B cell (primary cell): ENCODE measurements at regions not wholly inside any gene's neighbourhood (a gene's known extent, or its start where the extent isn't known, plus 50 kb on each side); places are given as distances from the start of the nearest gene placed in this dataset.

Experiments used
- ATAC-seq: fragments of 200-7000 bp; cut with Tn5 transposase; one replicate; pipeline ENCODE4 v1.10.0; 2021; ENCODE audit warnings: low read depth, mild to moderate bottlenecking, moderate number of reproducible peaks, moderate library complexity
- CTCF ChIA-PET: fragments of 350-600 bp; sonication (Branson Sonifier 250); formaldehyde crosslinking; loops from one replicate; lab custom pipeline; 2021; ENCODE audit warnings: antibody characterized with exemption, inconsistent platforms; lab: Charles Lee
- POLR2A ChIA-PET: fragments of 350-600 bp; sonication (Branson Sonifier 250); formaldehyde crosslinking; loops from one replicate; lab custom pipeline; 2021; ENCODE audit warnings: antibody characterized with exemption; lab: Charles Lee
- DNase-seq: peaks from one replicate; pipeline ENCODE4 v3.0.0; 2013
- H2AFZ ChIP-seq: 2 replicates; pipeline ENCODE4 v1.6.1; 2012; ENCODE audit warnings: mild to moderate bottlenecking, low read depth, low read length; ENCODE audit not compliant: insufficient read depth, poor library complexity, severe bottlenecking
- H3K27ac ChIP-seq, 2 donors: 1 replicate in 1 of 2; 2 replicates in 1 of 2; pipeline ENCODE4 v1.5.1; 2012 to 2013; ENCODE audit warnings: low read length in 2 of 2, mild to moderate bottlenecking in 2 of 2, moderate library complexity in 1 of 2
- H3K27me3 ChIP-seq, 4 experiments: fragments of 200-600 bp in 1 of 4; sonication (generic) in 1 of 4; replicated peaks in 1 of 4; 1 replicate in 2 of 4; 2 replicates in 2 of 4; pipeline versions ENCODE4 v1.6.1 to v1.7.0; 2013 to 2016; ENCODE audit warnings: low read length in 3 of 4, mild to moderate bottlenecking in 2 of 4, mixed read lengths in 1 of 4, moderate library complexity in 1 of 4; ENCODE audit not compliant: insufficient read depth in 4 of 4, control insufficient read depth in 3 of 4; ENCODE audit errors: control extremely low read depth in 1 of 4
- H3K36me3 ChIP-seq, 2 experiments: replicated peaks in 1 of 2; 1 replicate in 1 of 2; 2 replicates in 1 of 2; pipeline versions ENCODE4 v1.6.1 to v1.7.1; 2013; ENCODE audit warnings: low read length in 1 of 2; ENCODE audit not compliant: insufficient read depth in 2 of 2, control insufficient read depth in 1 of 2; ENCODE audit errors: control extremely low read depth in 1 of 2, extremely low read depth in 1 of 2
- H3K4me1 ChIP-seq, 2 donors: fragments of 200-600 bp in 1 of 2; sonication (generic) in 1 of 2; 1 replicate in 1 of 2; 2 replicates in 1 of 2; pipeline versions ENCODE4 v1.5.1 to v1.6.1; 2013 to 2017; ENCODE audit warnings: low read length in 2 of 2; ENCODE audit not compliant: control insufficient read depth in 2 of 2, insufficient read depth in 2 of 2
- H3K4me2 ChIP-seq: replicated peaks from 2 replicates; pipeline ENCODE3; 2012; ENCODE audit warnings: mild to moderate bottlenecking, low read depth, low read length; ENCODE audit not compliant: poor library complexity, severe bottlenecking
- H3K4me3 ChIP-seq, 5 experiments: fragments of 200-600 bp in 1 of 5; sonication (generic) in 1 of 5; 1 replicate in 3 of 5; 2 replicates in 2 of 5; pipeline versions ENCODE4 v1.5.1 to v1.7.0; 2011 to 2016; ENCODE audit warnings: low read length in 4 of 5, mild to moderate bottlenecking in 4 of 5, low read depth in 2 of 5, control low read depth in 1 of 5, moderate library complexity in 1 of 5; ENCODE audit not compliant: insufficient read depth in 1 of 5; ENCODE audit errors: control extremely low read depth in 1 of 5, extremely low read depth in 1 of 5
- H3K79me2 ChIP-seq: fragments of 200-600 bp; sonication (generic); one replicate; pipeline ENCODE4 v1.6.0; 2016; ENCODE audit warnings: low read length; ENCODE audit not compliant: control insufficient read depth, insufficient read depth
- H3K9ac ChIP-seq: fragments of 200-600 bp; sonication (generic); 2 replicates; pipeline ENCODE4 v1.6.1; 2017; ENCODE audit warnings: mild to moderate bottlenecking, low read length, moderate library complexity
- H3K9me3 ChIP-seq, 3 donors: one replicate each; pipeline versions ENCODE4 v1.6.1 to v1.7.1; 2013; ENCODE audit warnings: low read length in 2 of 3; ENCODE audit not compliant: control insufficient read depth in 2 of 3, insufficient read depth in 1 of 3; ENCODE audit errors: control extremely low read depth in 1 of 3
- H4K20me1 ChIP-seq: 2 replicates; pipeline ENCODE4 v1.6.0; 2012; ENCODE audit warnings: mild to moderate bottlenecking, low read length; ENCODE audit not compliant: insufficient read depth, control insufficient read depth, poor library complexity, severe bottlenecking
- H3K27ac Mint-ChIP-seq: one replicate; pipeline ENCODE4 v1.8.0; 2021; ENCODE audit warnings: mixed read lengths
- H3K27me3 Mint-ChIP-seq: one replicate; pipeline ENCODE4 v1.8.0; 2021; ENCODE audit warnings: mixed read lengths
- H3K4me1 Mint-ChIP-seq: one replicate; pipeline ENCODE4 v1.8.0; 2021; ENCODE audit warnings: mixed read lengths
- H3K4me3 Mint-ChIP-seq: one replicate; pipeline ENCODE4 v1.8.0; 2021; ENCODE audit warnings: mixed read lengths
- H3K9me3 Mint-ChIP-seq: one replicate; pipeline ENCODE4 v1.8.0; 2022; ENCODE audit warnings: mixed read lengths; ENCODE audit not compliant: insufficient read depth
- EZH2 ChIP-seq: IDR thresholded peaks from 2 replicates; pipeline ENCODE4 v1.6.1; 2012; ENCODE audit warnings: borderline replicate concordance, low read depth, mild to moderate bottlenecking, moderate library complexity, low read length; ENCODE audit not compliant: insufficient read depth, poor library complexity, severe bottlenecking
- WGBS: methylation state at CpG from one replicate; pipeline ENCODE4 v1.1.5; 2013; ENCODE audit warnings: missing lambda C conversion rate; ENCODE audit not compliant: insufficient coverage; 5-methylcytosine and 5-hydroxymethylcytosine counted together
- intact Hi-C: fragments of 100-400 bp; cut with micrococcal nuclease; formaldehyde crosslinking; loops from one replicate; pipeline ENCODE4 v1.10.0; 2022
- TF ChIP-seq, protein P1 (sequence below): fragments of 200-600 bp; IDR thresholded peaks from one replicate; pipeline ENCODE4 v1.8.0; 2022; ENCODE audit warnings: antibody characterized with exemption, mild to moderate bottlenecking

- no peaks in the 10 kb centered on the region for H3K9me3 ChIP-seq
- intact Hi-C loops, result no loop called here
- no peaks in the 10 kb centered on the region for H3K4me1 ChIP-seq
- no peak overlapping the region for H3K27ac ChIP-seq
- no CpG with 5 or more reads among the region's 1 CpG for WGBS
- H3K79me2 ChIP-seq, result no peaks in the 10 kb centered on the region
- Mint-ChIP-seq H3K27ac (no peak overlapping the region), H3K4me1 (no peaks in the 10 kb centered on the region), H3K9me3 (no peaks in the 10 kb centered on the region), H3K4me3 (no peak overlapping the region), H3K27me3 (no peaks in the 10 kb centered on the region)
- H3K4me3 ChIP-seq, result no peak overlapping the region
- no peak overlapping the region for H2AFZ ChIP-seq
- DNase-seq (no peak), ATAC-seq (no peak)
- no peak overlapping the region for H3K9ac ChIP-seq
- ChIA-PET CTCF (no interaction called here), POLR2A (no interaction called here)
- H3K36me3 ChIP-seq, result no peaks in the 10 kb centered on the region
- H3K27me3 ChIP-seq, result no peaks in the 10 kb centered on the region
- no peak overlapping the region for H3K4me2 ChIP-seq
- TF ChIP-seq EZH2, result no peak
- no peaks in the 10 kb centered on the region for H4K20me1 ChIP-seq
Observed at GRCh38 chr13:103514188-103514587, 448.0 kb upstream of the SLC10A2 start.

- Mint-ChIP-seq H3K27me3 (no peaks in the 10 kb centered on the region), H3K9me3 (no peaks in the 10 kb centered on the region), H3K27ac (no peak overlapping the region), H3K4me1 (no peaks in the 10 kb centered on the region), H3K4me3 (no peak overlapping the region)
- Histone ChIP-seq H3K4me1 (no peaks in the 10 kb centered on the region), H3K79me2 (no peaks in the 10 kb centered on the region), H3K27ac (no peak overlapping the region), H3K27me3 (no peaks in the 10 kb centered on the region), H2AFZ (no peak overlapping the region), H3K9me3 (peaks cover 0 to 5% (median 0%) of the 10 kb centered on the region in 3 donors), H3K36me3 (no peaks in the 10 kb centered on the region), H4K20me1 (no peaks in the 10 kb centered on the region), H3K4me2 (no peak overlapping the region), H3K4me3 (no peak overlapping the region), H3K9ac (no peak overlapping the region)
- TF ChIP-seq, protein P1, sequence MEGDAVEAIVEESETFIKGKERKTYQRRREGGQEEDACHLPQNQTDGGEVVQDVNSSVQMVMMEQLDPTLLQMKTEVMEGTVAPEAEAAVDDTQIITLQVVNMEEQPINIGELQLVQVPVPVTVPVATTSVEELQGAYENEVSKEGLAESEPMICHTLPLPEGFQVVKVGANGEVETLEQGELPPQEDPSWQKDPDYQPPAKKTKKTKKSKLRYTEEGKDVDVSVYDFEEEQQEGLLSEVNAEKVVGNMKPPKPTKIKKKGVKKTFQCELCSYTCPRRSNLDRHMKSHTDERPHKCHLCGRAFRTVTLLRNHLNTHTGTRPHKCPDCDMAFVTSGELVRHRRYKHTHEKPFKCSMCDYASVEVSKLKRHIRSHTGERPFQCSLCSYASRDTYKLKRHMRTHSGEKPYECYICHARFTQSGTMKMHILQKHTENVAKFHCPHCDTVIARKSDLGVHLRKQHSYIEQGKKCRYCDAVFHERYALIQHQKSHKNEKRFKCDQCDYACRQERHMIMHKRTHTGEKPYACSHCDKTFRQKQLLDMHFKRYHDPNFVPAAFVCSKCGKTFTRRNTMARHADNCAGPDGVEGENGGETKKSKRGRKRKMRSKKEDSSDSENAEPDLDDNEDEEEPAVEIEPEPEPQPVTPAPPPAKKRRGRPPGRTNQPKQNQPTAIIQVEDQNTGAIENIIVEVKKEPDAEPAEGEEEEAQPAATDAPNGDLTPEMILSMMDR, result no peak
- TF ChIP-seq EZH2, result no peak
- ATAC-seq (no peak), DNase-seq (no peak)
- ChIA-PET POLR2A (no interaction called here), CTCF (no interaction called here)
- 93% methylated on average over 11 of the region's 13 CpGs for WGBS
- intact Hi-C loops, result no loop called here
Observed at GRCh38 chr13:103510007-103510535, 443.9 kb upstream of the SLC10A2 start.
